Urinary bladder (tissue), 3 donors: ENCODE measurements at regions not wholly inside any gene's neighbourhood (a gene's known extent, or its start where the extent isn't known, plus 50 kb on each side); places are given as distances from the start of the nearest gene placed in this dataset.

ENCODE experiments used
- DNase-seq: peaks from one replicate; pipeline ENCODE4 v3.0.0-alpha.2; 2015; ENCODE audit errors: extremely low spot score
- H3K27ac ChIP-seq: one replicate; pipeline ENCODE4 v1.5.1; 2013; ENCODE audit warnings: low read depth, mild to moderate bottlenecking, moderate library complexity
- H3K36me3 ChIP-seq: one replicate; pipeline ENCODE4 v1.6.1; 2013; ENCODE audit warnings: mild to moderate bottlenecking, moderate library complexity; ENCODE audit not compliant: insufficient read depth
- H3K4me1 ChIP-seq: one replicate; pipeline ENCODE4 v1.6.1; 2013; ENCODE audit warnings: mild to moderate bottlenecking, moderate library complexity; ENCODE audit not compliant: insufficient read depth
- H3K4me3 ChIP-seq: one replicate; pipeline ENCODE4 v1.5.1; 2013; ENCODE audit warnings: low read depth, low read length
- WGBS: extraction: QIAGEN DNeasy Blood & Tissue Kit; methylation state at CpG from one replicate; pipeline ENCODE4 v1.1.7; 2013; 5-methylcytosine and 5-hydroxymethylcytosine counted together
- donor health status: healthy with polysubstance abuse.
- donor health status: healthy.

DNA sequence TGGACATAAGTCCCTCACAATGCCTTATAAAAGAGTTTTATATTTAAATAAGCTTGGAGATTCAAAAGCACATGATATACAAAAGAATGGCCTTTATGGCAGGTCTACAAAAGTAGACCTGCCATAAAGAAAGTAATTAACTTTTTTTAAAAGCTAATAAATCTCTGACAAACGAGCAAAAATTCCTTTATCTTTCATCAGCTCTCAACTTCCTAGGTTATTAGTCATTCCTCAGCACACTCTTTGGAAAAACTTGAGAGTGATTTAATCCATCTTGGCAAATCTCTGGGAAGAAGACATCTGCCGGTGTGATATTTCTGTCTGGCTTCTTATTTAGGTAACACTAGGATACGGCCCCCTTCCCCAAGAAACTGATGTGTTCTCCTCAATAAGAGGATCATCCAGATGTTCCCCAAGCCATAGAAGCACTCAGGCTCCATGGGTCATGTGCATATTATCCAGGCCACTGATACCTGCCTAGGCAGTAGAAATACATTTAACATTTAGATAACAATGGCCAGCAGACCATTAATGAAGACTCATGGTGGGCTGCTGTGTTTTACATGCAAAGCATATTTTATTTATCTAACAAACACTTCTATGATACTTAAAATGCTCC, 372.7 kb downstream of the LIG4 start:
- WGBS: 28% methylated on average over 3 of the region's 3 CpGs
- no peak for DNase-seq
- Histone ChIP-seq H3K4me3 (no peak overlapping the region), H3K36me3 (no peaks in the 10 kb centered on the region), H3K4me1 (no peaks in the 10 kb centered on the region), H3K27ac (no peak overlapping the region)

DNA sequence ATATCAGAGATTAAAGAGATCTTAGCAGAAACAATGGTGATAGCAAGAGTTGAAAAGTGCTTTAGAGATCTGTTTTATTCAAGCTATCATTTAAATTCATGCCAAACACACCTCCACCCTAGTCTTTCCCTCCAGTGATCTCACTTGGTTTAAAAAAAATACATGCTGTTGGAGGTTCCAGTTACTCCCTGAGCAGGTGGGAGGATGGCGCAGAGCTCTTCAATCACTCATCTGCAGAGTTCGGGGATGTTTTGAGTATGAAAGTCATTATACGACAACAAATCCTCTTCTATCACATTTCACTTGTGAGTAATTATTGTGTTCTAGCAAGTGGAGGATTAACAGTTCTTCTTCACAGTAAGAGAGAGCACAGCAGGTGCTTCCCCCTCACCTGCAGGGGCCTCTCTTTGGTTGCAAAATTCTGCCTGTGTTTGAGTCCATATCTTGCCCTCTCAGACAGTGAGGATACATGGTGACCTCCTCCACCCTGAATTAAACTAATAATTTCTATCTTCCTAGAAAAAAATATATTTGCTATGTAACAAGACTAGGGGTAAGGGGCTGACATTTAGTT, 376.7 kb downstream of the LIG4 start:
- no peak overlapping the region for H3K27ac ChIP-seq
- 62% methylated on average over 3 of the region's 3 CpGs for WGBS
- H3K4me3 ChIP-seq: no peak overlapping the region
- no peaks in the 10 kb centered on the region for H3K4me1 ChIP-seq
- no peaks in the 10 kb centered on the region for H3K36me3 ChIP-seq
- DNase-seq: no peak

DNA sequence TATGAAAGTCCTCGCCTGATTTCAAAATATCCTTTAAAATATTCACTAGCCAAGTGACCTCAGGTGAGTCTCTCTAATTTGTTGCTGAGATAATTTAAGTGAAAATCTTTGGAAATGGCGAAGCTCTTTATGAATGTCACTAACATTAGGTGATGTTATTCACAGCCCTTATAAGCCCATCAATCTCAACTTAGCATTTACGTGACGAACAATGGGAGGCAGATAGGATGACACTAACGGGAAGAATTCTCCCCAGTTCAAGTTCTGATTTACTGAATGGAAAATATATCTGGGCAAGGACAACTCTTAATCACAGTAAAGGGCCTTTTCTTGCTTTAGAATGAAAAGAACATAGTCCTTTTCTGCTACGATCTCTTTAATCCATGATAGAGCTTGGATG, 378.7 kb downstream of the LIG4 start:
- Histone ChIP-seq H3K27ac (no peak overlapping the region), H3K4me3 (no peak overlapping the region), H3K36me3 (no peaks in the 10 kb centered on the region), H3K4me1 (no peaks in the 10 kb centered on the region)
- WGBS: 83% methylated on average over 6 of the region's 6 CpGs
- no peak for DNase-seq

DNA sequence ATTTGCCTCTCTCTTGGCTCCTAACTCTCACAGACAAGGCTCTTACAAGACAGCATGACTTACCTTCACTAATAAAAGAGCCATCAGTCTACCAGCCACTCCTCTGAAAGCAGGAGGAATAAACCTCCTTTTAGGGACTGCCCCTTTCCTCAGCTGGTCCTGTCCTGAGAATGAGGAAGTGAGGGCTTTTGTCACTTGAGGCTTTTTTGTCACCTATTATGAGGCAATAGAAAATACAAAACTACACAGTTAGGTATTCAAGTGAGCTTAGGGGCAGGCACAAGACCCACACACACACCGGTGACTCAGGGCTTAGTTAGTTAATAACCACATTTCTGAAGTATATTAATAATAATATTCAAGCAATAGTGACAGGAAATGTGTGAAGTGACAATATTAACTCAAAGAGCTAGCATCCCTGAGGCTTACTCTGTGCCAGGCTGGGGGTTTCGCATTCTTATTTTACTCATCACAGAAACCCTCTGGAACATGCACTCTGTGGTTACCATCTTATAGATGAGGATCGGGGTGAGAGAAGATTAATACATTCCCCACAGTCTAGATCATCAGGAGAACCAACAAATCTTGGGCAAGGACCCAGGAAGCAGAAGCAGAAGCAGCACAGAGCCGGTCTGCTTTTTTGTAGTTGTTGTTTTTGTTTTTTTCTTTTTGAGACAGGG, 379.9 kb downstream of the LIG4 start:
- Histone ChIP-seq H3K27ac (no peak overlapping the region), H3K4me1 (no peaks in the 10 kb centered on the region), H3K4me3 (no peak overlapping the region), H3K36me3 (no peaks in the 10 kb centered on the region)
- 64% methylated on average over 4 of the region's 4 CpGs for WGBS
- DNase-seq: no peak

DNA sequence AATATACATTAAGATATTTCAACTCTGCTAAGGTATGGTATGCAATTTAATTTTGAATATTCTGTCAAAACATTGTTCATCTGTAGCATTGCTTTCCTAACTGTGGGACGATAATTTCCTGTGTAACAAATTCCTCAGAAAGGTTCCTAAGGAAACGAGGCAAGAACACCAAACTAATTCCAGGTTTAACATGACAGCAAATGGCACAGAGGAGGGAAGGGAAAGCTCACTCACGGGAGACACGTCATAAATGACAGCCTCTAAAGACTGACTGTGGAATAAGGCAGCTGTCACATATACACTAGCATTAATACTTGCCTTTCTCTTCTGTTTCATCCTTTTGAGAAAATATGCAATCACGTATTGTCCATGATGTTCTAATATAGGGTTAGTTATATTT, 380.6 kb downstream of the LIG4 start:
- no peak overlapping the region for H3K27ac ChIP-seq

DNA sequence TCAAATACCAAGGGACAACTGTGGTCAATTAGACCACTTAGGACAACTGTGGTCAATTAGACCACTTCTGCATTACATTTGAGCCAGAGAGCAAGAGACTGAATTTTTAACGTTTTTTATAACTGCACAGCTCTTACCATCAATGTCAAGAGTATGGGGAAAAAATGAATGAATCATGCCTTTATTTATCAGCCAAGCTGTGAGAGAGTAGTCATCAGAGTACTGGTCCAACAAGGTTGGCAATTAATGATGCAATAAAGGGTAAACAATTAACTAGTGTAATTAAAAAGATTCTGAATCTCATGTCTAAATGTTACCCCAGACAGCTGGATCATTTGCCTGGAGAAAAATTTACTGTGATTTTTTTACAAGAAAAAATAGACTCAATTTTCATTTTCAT, 381.1 kb downstream of the LIG4 start:
- H3K4me1 ChIP-seq: no peaks in the 10 kb centered on the region
- WGBS: 61% methylated on average over 1 of the region's 1 CpG
- H3K4me3 ChIP-seq: no peak overlapping the region
- DNase-seq: no peak
- no peaks in the 10 kb centered on the region for H3K36me3 ChIP-seq
- H3K27ac ChIP-seq: no peak overlapping the region

More for the DNA sequence above, 380.6 kb downstream of the LIG4 start:
- DNase-seq: no peak
- Histone ChIP-seq H3K36me3 (no peaks in the 10 kb centered on the region), H3K4me3 (no peak overlapping the region), H3K4me1 (no peaks in the 10 kb centered on the region)
- 37% methylated on average over 5 of the region's 5 CpGs for WGBS

DNA sequence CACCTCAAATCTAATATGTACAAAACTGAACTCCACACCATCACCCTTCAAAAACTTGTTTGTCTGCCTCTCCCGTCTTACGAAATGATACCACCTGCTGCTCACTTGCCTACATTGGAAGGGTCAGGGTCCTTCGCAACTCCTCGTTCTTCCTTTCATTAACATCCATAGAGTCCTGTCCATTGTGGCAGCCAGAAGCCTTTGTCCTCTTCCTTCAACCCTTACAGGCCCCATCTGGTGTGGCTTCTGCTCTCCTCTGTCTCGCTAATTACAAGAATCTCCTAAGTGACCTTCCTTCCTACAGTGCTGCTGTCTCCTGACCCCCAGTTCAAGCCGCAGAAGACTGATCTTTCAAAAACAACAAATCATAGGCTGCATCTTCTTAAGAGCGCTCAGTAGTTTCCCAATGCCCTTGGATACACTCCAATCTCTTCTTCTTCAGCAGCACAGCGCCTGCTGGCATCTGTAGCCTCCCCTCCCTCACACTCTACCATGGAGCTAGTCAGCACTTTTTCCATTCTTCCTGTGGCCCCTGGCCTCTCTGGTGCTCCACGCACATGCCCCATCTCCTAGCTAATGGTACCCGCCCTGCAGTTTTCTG, 382.7 kb downstream of the LIG4 start:
- Histone ChIP-seq H3K4me3 (no peak overlapping the region), H3K4me1 (no peaks in the 10 kb centered on the region), H3K36me3 (no peaks in the 10 kb centered on the region), H3K27ac (no peak overlapping the region)
- 84% methylated on average over 10 of the region's 10 CpGs for WGBS
- no peak for DNase-seq

DNA sequence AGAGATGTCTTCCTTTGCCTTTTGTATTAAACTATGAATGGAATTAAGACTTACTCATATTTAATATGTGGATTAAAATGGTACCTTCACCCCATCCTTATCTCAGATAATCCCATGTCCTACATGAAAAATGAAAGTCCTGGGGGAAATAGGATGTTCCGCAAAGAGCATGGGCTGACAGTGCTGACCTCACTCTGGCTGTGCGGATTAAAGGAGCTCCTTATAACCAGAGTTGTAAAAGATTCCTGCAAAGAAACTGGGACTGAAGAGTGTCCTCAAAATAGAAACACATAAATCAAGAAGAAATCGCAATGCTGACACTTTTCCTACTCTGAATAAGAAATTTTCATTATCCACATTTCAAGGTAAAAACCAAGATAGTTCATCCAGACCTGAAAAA, 384.5 kb downstream of the LIG4 start:
- WGBS: 79% methylated on average over 3 of the region's 3 CpGs
- Histone ChIP-seq H3K4me1 (no peaks in the 10 kb centered on the region), H3K4me3 (no peak overlapping the region), H3K27ac (no peak overlapping the region), H3K36me3 (no peaks in the 10 kb centered on the region)
- DNase-seq: no peak

DNA sequence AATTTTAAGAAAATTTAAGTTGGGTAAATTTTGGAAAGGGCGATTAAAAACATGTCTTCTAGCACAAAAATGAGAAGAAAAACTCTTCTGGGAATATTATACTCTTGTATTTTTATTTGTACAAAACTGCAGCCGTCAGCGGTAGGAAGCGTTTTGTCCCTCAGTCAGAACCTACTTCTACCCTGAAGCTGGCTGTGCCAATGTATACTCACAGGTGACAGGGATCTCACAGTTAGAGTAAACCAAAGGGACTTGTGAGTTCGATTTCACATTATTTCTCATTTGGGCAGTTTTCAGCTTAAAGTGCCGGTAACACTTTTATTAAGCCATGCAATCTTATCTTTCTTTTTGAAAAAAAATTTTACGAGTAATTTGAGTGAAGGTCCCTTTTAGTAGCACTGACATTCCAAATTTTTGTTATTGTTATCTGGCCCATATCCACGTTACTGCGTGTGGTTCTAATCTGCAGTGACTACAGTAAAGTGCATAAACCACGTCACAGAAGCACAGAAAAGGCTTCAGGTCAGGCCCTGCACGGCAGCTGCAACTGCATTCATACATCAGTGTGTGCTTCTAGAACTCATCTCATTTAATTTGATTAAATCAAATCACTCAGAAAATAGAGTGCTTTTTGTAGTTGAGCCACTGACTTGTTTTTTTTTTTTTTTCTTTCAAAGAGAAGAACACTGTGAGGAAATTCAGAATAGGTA, 387.3 kb downstream of the LIG4 start:
- Histone ChIP-seq H3K36me3 (no peaks in the 10 kb centered on the region), H3K4me3 (no peak overlapping the region), H3K27ac (no peak overlapping the region), H3K4me1 (no peaks in the 10 kb centered on the region)
- WGBS: 40% methylated on average over 11 of the region's 11 CpGs
- DNase-seq: no peak

DNA sequence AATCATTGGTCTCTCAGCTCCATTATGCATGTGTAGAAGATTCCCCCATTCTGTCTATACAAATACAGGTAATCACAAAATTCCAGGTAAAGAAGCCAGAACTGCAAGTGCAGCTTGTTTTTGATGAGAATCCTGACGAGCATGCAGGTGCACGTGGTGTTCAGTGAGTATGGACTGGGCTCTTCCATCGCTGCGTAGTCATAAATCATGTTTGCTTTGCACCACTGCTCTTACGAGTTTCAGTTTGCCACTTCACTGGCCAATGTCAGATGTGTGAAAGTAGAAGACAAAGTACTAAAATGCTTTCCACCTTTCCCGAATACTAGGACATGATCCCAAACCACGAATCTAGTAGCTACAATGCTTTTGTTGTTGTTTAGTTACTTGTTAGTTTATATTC, 390.7 kb downstream of the LIG4 start:
- DNase-seq: no peak
- no peak overlapping the region for H3K4me3 ChIP-seq
- H3K27ac ChIP-seq: no peak overlapping the region
- no peaks in the 10 kb centered on the region for H3K36me3 ChIP-seq
- 77% methylated on average over 7 of the region's 7 CpGs for WGBS
- no peaks in the 10 kb centered on the region for H3K4me1 ChIP-seq

DNA sequence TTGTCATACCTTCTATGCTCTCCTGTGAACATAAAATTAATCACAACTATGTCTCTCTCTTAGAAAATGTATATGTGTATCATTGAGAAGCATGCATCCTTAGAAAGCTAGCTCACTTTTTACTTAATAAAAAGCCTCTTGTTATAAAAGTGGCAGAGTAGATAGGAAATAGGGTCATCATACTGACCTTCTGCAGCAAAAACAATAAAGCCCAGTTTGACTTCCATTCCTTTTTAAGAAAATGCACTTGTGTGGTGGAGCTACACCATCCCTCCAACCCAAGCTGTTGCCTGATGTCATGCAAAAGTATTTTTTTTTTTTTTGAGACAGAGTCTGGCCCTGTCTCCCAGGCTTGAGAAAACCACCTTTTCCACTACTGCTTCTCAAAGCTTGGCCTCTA, 393.3 kb downstream of the LIG4 start:
- no peaks in the 10 kb centered on the region for H3K4me1 ChIP-seq
- no peaks in the 10 kb centered on the region for H3K36me3 ChIP-seq
- no peak for DNase-seq

DNA sequence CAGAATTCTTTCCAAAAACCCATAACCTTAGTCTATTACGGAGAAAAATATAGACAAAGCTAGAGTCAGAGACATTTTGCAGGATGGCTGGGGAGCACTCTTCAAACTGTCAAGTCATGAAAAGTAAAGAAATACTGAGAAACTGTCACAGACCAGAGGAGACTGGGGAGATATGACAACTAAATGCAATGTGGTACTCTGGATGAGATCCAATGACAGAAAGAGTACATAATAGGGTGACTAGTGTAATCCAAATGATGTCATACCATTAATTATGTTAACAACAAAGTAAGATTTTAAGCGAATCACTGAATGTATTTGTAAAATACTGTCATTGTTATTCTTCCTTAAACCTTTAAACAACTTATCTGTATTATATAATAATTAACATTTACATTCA, 393.8 kb downstream of the LIG4 start:
- Histone ChIP-seq H3K4me1 (no peaks in the 10 kb centered on the region), H3K4me3 (no peak overlapping the region), H3K27ac (no peak overlapping the region), H3K36me3 (no peaks in the 10 kb centered on the region)
- WGBS: 85% methylated on average over 2 of the region's 2 CpGs
- DNase-seq: no peak

More for the DNA sequence above, 393.3 kb downstream of the LIG4 start:
- Histone ChIP-seq H3K27ac (no peak overlapping the region), H3K4me3 (no peak overlapping the region)

DNA sequence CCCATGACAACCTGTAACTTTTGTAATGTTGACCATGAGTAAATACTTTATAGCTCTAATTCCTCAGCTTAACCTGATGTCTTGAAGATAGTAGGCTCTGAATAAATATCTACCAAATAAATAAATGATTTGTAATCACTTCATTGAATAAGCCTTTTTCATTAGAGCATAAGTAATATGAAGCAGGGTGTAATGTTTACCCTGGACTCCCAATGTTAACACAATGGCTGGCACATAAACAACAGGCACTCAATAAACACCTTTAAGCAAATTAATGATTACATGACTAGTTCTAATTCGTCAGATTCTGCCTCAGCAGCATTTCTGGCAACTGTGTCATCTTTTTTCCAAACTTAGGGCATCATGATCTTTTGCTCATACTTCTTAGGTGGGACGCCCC, 396.3 kb downstream of the LIG4 start:
- H3K27ac ChIP-seq: no peak overlapping the region

More for the DNA sequence above, 396.3 kb downstream of the LIG4 start:
- DNase-seq: no peak
- no peak overlapping the region for H3K4me3 ChIP-seq
- no peaks in the 10 kb centered on the region for H3K4me1 ChIP-seq
- WGBS: 78% methylated on average over 2 of the region's 2 CpGs
- H3K36me3 ChIP-seq: no peaks in the 10 kb centered on the region
